Fibroblast of mammary gland (primary cell): ENCODE measurements at regions not wholly inside any gene's neighbourhood (a gene's known extent, or its start where the extent isn't known, plus 50 kb on each side); places are given as distances from the start of the nearest gene placed in this dataset.
A peak's percentile ranks its signal among the peaks of the same experiment; 100 is the strongest.

Source experiments
- DNase-seq: peaks from one replicate; pipeline ENCODE4 v3.0.0-alpha.2; 2010; ENCODE audit warnings: low read depth
- H3K4me3 ChIP-seq: 2 replicates; pipeline ENCODE4 v1.5.1; 2011; ENCODE audit warnings: low read depth, mild to moderate bottlenecking, low read length, moderate library complexity; ENCODE audit not compliant: control insufficient read depth
- TF ChIP-seq, protein P1 (sequence below): conservative IDR thresholded peaks from 2 replicates; pipeline ENCODE4 v1.5.1; 2011; ENCODE audit warnings: low read depth, low read length, inconsistent platforms; ENCODE audit not compliant: control insufficient read depth, insufficient read depth

GRCh38 chr1:98422816-98423215, 238.7 kb upstream of the SNX7 start:
- no peak for DNase-seq
- TF ChIP-seq, protein P1, sequence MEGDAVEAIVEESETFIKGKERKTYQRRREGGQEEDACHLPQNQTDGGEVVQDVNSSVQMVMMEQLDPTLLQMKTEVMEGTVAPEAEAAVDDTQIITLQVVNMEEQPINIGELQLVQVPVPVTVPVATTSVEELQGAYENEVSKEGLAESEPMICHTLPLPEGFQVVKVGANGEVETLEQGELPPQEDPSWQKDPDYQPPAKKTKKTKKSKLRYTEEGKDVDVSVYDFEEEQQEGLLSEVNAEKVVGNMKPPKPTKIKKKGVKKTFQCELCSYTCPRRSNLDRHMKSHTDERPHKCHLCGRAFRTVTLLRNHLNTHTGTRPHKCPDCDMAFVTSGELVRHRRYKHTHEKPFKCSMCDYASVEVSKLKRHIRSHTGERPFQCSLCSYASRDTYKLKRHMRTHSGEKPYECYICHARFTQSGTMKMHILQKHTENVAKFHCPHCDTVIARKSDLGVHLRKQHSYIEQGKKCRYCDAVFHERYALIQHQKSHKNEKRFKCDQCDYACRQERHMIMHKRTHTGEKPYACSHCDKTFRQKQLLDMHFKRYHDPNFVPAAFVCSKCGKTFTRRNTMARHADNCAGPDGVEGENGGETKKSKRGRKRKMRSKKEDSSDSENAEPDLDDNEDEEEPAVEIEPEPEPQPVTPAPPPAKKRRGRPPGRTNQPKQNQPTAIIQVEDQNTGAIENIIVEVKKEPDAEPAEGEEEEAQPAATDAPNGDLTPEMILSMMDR: no peak

GRCh38 chr1:98421085-98421435, 240.5 kb upstream of the SNX7 start:
- no peak overlapping the region for H3K4me3 ChIP-seq
- no peak for DNase-seq
- TF ChIP-seq, protein P1: no peak

More at GRCh38 chr1:98422816-98423215, 238.7 kb upstream of the SNX7 start:
- H3K4me3 ChIP-seq: no peak overlapping the region

GRCh38 chr1:98420376-98421084, 241.0 kb upstream of the SNX7 start:
- peak; percentile 23 for DNase-seq
- TF ChIP-seq, protein P1: no peak
- no peak overlapping the region for H3K4me3 ChIP-seq

- H3K4me3 ChIP-seq: no peak overlapping the region
- TF ChIP-seq, protein P1: no peak
- no peak for DNase-seq
These were observed 243.7 kb upstream of the SNX7 start for GRCh38 chr1:98417820-98418219.

- TF ChIP-seq, protein P1: no peak
- DNase-seq: no peak
- H3K4me3 ChIP-seq: no peak overlapping the region
These were observed 251.4 kb upstream of the SNX7 start for GRCh38 chr1:98410082-98410481.

GRCh38 chr1:98406352-98407088, 255.0 kb upstream of the SNX7 start:
- H3K4me3 ChIP-seq: no peak overlapping the region
- no peak for DNase-seq
- TF ChIP-seq, protein P1: no peak
